ENCODE measurements at regions not wholly inside any gene's neighbourhood (a gene's known extent, or its start where the extent isn't known, plus 50 kb on each side); places are given as distances from the start of the nearest gene placed in this dataset.

DNA sequence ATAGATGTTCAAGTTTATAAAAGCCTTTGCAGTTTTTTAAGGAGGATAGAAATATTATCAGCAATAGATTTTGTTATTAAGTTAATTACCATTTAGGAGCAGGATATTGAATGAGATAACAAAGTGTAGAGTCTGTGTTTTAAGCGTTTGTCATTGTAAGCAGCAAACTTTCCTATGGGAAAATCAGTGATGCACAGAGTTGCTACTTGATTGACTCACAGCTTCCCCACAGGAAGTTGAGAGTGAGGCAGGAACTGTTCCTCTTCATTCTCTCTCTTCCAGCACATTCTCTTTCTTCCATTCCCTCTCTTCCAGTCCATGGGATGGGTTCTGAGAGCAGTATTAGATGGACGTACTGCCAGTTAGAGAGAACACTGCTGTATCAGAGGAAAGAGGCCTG, 867.7 kb upstream of the AGA start:
- ChIA-PET RAD21 (ENCODE audit: unreplicated experiment) (no interaction called here), POLR2A (no interaction called here), CTCF (no interaction called here), SMC1A (ENCODE audit: uncharacterized antibody, unreplicated experiment) (no interaction called here)
- H2AFZ ChIP-seq (ENCODE audit: control insufficient read depth, low read depth, low read length) = no peak overlapping the region
- no peaks in the 10 kb centered on the region for H3K79me2 ChIP-seq (ENCODE audit: control insufficient read depth, insufficient read depth, low read length)
- 0% methylated on average over 2 of the region's 2 CpGs for WGBS (ENCODE audit: insufficient coverage, insufficient replicate concordance, low lambda C conversion rate, missing lambda C conversion rate)
- H3K4me3 ChIP-seq = no peak overlapping the region
- no peaks in the 10 kb centered on the region for H4K20me1 ChIP-seq (ENCODE audit: control insufficient read depth, insufficient read depth)
- in situ Hi-C loops (cut with MboI) (no loop called here), intact Hi-C loops (cut with micrococcal nuclease; ENCODE audit: unreplicated experiment) (no loop called here)
- no peak overlapping the region for H3K9ac ChIP-seq (ENCODE audit: control insufficient read depth, insufficient read depth, low read length)
- FAIRE-seq = no peak
- H3K4me1 ChIP-seq (ENCODE audit: control insufficient read depth, insufficient read depth, low read length) = no peaks in the 10 kb centered on the region
- H3K9me3 ChIP-seq (replicated peaks; ENCODE audit: control insufficient read depth, insufficient read depth, low read length) = no peaks in the 10 kb centered on the region
- no peak overlapping the region for H3K27ac ChIP-seq (ENCODE audit: control insufficient read depth, insufficient read depth)
- BruUV-seq (replicated peaks) = no TSS peak
- H3K36me3 ChIP-seq (ENCODE audit: control insufficient read depth in 2 of 2, insufficient read depth in 2 of 2, low read length in 1 of 2) = no peaks in the 10 kb centered on the region
- ATAC-seq = no peak
- H3K4me2 ChIP-seq (ENCODE audit: control insufficient read depth, insufficient read depth) = no peak overlapping the region
- no peak for DNase-seq (ENCODE audit: low read depth, low spot score)
- H3K27me3 ChIP-seq (replicated peaks in 1 of 2; ENCODE audit: control insufficient read depth in 2 of 2, insufficient read depth in 2 of 2, low read length in 1 of 2) = no peaks in the 10 kb centered on the region
- TF ChIP-seq, protein P1, sequence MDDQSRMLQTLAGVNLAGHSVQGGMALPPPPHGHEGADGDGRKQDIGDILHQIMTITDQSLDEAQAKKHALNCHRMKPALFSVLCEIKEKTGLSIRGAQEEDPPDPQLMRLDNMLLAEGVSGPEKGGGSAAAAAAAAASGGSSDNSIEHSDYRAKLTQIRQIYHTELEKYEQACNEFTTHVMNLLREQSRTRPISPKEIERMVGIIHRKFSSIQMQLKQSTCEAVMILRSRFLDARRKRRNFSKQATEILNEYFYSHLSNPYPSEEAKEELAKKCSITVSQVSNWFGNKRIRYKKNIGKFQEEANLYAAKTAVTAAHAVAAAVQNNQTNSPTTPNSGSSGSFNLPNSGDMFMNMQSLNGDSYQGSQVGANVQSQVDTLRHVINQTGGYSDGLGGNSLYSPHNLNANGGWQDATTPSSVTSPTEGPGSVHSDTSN (IDR thresholded peaks at IDR 0.05; ENCODE audit: insufficient replicate concordance, low read depth, low read length) = no peak
- TF ChIP-seq, protein P2, sequence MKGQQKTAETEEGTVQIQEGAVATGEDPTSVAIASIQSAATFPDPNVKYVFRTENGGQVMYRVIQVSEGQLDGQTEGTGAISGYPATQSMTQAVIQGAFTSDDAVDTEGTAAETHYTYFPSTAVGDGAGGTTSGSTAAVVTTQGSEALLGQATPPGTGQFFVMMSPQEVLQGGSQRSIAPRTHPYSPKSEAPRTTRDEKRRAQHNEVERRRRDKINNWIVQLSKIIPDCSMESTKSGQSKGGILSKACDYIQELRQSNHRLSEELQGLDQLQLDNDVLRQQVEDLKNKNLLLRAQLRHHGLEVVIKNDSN (IDR thresholded peaks at IDR 0.05; ENCODE audit: borderline replicate concordance, extremely low read length, insufficient read depth, low read depth, low read length) = no peak
- TF ChIP-seq, protein P3, sequence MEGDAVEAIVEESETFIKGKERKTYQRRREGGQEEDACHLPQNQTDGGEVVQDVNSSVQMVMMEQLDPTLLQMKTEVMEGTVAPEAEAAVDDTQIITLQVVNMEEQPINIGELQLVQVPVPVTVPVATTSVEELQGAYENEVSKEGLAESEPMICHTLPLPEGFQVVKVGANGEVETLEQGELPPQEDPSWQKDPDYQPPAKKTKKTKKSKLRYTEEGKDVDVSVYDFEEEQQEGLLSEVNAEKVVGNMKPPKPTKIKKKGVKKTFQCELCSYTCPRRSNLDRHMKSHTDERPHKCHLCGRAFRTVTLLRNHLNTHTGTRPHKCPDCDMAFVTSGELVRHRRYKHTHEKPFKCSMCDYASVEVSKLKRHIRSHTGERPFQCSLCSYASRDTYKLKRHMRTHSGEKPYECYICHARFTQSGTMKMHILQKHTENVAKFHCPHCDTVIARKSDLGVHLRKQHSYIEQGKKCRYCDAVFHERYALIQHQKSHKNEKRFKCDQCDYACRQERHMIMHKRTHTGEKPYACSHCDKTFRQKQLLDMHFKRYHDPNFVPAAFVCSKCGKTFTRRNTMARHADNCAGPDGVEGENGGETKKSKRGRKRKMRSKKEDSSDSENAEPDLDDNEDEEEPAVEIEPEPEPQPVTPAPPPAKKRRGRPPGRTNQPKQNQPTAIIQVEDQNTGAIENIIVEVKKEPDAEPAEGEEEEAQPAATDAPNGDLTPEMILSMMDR (IDR thresholded peaks at IDR 0.05 in 2 of 3, conservative IDR thresholded peaks at IDR 0.05 in 1 of 3; ENCODE audit: control insufficient read depth in 2 of 3, extremely low read depth in 1 of 3, insufficient read depth in 1 of 3, low read depth in 3 of 3, low read length in 3 of 3) = no peak
- TF ChIP-seq, protein P4, sequence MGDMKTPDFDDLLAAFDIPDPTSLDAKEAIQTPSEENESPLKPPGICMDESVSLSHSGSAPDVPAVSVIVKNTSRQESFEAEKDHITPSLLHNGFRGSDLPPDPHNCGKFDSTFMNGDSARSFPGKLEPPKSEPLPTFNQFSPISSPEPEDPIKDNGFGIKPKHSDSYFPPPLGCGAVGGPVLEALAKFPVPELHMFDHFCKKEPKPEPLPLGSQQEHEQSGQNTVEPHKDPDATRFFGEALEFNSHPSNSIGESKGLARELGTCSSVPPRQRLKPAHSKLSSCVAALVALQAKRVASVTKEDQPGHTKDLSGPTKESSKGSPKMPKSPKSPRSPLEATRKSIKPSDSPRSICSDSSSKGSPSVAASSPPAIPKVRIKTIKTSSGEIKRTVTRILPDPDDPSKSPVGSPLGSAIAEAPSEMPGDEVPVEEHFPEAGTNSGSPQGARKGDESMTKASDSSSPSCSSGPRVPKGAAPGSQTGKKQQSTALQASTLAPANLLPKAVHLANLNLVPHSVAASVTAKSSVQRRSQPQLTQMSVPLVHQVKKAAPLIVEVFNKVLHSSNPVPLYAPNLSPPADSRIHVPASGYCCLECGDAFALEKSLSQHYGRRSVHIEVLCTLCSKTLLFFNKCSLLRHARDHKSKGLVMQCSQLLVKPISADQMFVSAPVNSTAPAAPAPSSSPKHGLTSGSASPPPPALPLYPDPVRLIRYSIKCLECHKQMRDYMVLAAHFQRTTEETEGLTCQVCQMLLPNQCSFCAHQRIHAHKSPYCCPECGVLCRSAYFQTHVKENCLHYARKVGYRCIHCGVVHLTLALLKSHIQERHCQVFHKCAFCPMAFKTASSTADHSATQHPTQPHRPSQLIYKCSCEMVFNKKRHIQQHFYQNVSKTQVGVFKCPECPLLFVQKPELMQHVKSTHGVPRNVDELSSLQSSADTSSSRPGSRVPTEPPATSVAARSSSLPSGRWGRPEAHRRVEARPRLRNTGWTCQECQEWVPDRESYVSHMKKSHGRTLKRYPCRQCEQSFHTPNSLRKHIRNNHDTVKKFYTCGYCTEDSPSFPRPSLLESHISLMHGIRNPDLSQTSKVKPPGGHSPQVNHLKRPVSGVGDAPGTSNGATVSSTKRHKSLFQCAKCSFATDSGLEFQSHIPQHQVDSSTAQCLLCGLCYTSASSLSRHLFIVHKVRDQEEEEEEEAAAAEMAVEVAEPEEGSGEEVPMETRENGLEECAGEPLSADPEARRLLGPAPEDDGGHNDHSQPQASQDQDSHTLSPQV (IDR thresholded peaks at IDR 0.05) = no peak
- TF ChIP-seq, protein P5, sequence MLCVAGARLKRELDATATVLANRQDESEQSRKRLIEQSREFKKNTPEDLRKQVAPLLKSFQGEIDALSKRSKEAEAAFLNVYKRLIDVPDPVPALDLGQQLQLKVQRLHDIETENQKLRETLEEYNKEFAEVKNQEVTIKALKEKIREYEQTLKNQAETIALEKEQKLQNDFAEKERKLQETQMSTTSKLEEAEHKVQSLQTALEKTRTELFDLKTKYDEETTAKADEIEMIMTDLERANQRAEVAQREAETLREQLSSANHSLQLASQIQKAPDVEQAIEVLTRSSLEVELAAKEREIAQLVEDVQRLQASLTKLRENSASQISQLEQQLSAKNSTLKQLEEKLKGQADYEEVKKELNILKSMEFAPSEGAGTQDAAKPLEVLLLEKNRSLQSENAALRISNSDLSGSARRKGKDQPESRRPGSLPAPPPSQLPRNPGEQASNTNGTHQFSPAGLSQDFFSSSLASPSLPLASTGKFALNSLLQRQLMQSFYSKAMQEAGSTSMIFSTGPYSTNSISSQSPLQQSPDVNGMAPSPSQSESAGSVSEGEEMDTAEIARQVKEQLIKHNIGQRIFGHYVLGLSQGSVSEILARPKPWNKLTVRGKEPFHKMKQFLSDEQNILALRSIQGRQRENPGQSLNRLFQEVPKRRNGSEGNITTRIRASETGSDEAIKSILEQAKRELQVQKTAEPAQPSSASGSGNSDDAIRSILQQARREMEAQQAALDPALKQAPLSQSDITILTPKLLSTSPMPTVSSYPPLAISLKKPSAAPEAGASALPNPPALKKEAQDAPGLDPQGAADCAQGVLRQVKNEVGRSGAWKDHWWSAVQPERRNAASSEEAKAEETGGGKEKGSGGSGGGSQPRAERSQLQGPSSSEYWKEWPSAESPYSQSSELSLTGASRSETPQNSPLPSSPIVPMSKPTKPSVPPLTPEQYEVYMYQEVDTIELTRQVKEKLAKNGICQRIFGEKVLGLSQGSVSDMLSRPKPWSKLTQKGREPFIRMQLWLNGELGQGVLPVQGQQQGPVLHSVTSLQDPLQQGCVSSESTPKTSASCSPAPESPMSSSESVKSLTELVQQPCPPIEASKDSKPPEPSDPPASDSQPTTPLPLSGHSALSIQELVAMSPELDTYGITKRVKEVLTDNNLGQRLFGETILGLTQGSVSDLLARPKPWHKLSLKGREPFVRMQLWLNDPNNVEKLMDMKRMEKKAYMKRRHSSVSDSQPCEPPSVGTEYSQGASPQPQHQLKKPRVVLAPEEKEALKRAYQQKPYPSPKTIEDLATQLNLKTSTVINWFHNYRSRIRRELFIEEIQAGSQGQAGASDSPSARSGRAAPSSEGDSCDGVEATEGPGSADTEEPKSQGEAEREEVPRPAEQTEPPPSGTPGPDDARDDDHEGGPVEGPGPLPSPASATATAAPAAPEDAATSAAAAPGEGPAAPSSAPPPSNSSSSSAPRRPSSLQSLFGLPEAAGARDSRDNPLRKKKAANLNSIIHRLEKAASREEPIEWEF (IDR thresholded peaks at IDR 0.05; ENCODE audit: insufficient replicate concordance, low read depth, low read length) = no peak

All from GM12878 (cell line).